ENCODE measurements at regions not wholly inside any gene's neighbourhood (a gene's known extent, or its start where the extent isn't known, plus 50 kb on each side); places are given as distances from the start of the nearest gene placed in this dataset.
"Not testable (repeated sequence)": the region's sequence is repeated elsewhere in the genome, so short reads cannot be mapped to it uniquely, and the experiment has no call there.

GRCh38 chr9:33739398-33739797 is 56.0 kb upstream of the PRSS3 start:
- DNase-seq (ENCODE audit: low read depth) = no peak

GRCh38 chr9:33740075-33740474 is 55.3 kb upstream of the PRSS3 start:
- no peak for DNase-seq (ENCODE audit: low read depth)

GRCh38 chr9:33740958-33741357 is 54.4 kb upstream of the PRSS3 start:
- DNase-seq (ENCODE audit: low read depth) = not testable (repeated sequence)

- DNase-seq (ENCODE audit: low read depth) = no peak
These were observed 53.3 kb upstream of the PRSS3 start for GRCh38 chr9:33742051-33742450.

GRCh38 chr9:33742519-33742918 is 52.8 kb upstream of the PRSS3 start:
- DNase-seq (ENCODE audit: low read depth) = no peak
